Activated CD8-positive, alpha-beta memory T cell treated with anti-CD3 and anti-CD28 coated beads, Interleukin-2, amount 50 U/mL, for 24 hours (primary cell): ENCODE measurements at regions not wholly inside any gene's neighbourhood (a gene's known extent, or its start where the extent isn't known, plus 50 kb on each side); places are given as distances from the start of the nearest gene placed in this dataset.

ENCODE experiments used
- DNase-seq: peaks from one replicate; pipeline ENCODE4 v3.0.0-alpha.2; 2020; ENCODE audit errors: extremely low read depth

GRCh38 chr1:90780981-90781380, 63.9 kb upstream of the BARHL2 start:
- no peak for DNase-seq

DNA sequence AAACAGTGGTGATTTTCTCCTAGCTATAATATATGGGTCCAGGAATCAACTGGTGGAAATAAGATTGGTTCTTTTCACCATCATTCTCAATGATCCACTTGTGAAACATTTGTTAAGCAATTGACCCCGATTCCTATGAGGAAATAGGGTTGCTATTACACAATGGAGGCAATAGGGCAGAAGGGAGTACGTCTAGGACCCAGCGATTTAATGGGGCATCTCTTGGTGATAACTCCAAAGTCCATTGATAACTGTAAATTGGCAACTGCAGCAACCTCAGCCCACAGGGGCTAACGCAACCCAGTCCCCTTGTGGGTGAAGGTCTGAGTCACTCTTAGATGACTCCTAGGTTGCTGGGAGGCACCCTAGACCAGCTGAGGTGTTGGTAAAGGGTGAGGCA, 62.5 kb upstream of the BARHL2 start:
- no peak for DNase-seq

GRCh38 chr1:90778486-90778885, 61.4 kb upstream of the BARHL2 start:
- no peak for DNase-seq

- no peak for DNase-seq
Measured at GRCh38 chr1:90773812-90774211, 56.7 kb upstream of the BARHL2 start.

- no peak for DNase-seq
Measured at GRCh38 chr1:90768826-90769225, 51.7 kb upstream of the BARHL2 start.

DNA sequence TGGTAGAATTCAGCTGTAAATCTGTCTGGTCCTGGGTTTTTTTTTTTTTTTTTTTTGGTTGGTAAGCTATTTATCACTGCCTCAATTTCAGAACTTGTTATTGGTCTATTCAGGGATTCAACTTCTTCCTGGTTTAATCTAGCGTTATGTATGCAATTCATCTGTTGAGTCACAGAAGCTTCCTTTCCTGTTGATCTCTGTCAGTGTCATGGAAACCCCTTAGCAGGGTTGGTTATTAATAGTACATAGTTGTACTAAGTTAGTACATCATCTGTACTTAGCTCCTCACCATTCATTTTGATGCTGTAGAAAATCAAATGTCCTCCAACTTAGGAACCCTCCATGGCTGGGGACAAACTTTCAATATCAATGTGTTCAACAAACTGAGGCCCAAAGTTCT, 51.0 kb upstream of the BARHL2 start:
- DNase-seq: no peak
